ENCODE measurements at regions not wholly inside any gene's neighbourhood (a gene's known extent, or its start where the extent isn't known, plus 50 kb on each side); places are given as distances from the start of the nearest gene placed in this dataset.

GRCh38 chr5:45110399-45110798 lies 301.7 kb downstream of the MRPS30 start:
- TF ChIP-seq, protein P1, sequence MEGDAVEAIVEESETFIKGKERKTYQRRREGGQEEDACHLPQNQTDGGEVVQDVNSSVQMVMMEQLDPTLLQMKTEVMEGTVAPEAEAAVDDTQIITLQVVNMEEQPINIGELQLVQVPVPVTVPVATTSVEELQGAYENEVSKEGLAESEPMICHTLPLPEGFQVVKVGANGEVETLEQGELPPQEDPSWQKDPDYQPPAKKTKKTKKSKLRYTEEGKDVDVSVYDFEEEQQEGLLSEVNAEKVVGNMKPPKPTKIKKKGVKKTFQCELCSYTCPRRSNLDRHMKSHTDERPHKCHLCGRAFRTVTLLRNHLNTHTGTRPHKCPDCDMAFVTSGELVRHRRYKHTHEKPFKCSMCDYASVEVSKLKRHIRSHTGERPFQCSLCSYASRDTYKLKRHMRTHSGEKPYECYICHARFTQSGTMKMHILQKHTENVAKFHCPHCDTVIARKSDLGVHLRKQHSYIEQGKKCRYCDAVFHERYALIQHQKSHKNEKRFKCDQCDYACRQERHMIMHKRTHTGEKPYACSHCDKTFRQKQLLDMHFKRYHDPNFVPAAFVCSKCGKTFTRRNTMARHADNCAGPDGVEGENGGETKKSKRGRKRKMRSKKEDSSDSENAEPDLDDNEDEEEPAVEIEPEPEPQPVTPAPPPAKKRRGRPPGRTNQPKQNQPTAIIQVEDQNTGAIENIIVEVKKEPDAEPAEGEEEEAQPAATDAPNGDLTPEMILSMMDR (IDR thresholded peaks at IDR 0.05; ENCODE audit: extremely low read depth in 1 of 2, insufficient read depth in 1 of 2, low read depth in 1 of 2, low read length in 2 of 2), result no peak
- no peak for TF ChIP-seq MAX (IDR thresholded peaks at IDR 0.05; ENCODE audit: insufficient read depth, insufficient read length)
- TF ChIP-seq FOS (IDR thresholded peaks at IDR 0.05; ENCODE audit: borderline replicate concordance, insufficient read depth, low read length), result no peak
- no peak for TF ChIP-seq POLR2A (IDR thresholded peaks at IDR 0.05; ENCODE audit: low read depth, low read length)
- no peak for TF ChIP-seq EZH2 (IDR thresholded peaks at IDR 0.05; ENCODE audit: borderline replicate concordance, low read depth, low read length, severe bottlenecking)
